Naive thymus-derived CD4-positive, alpha-beta T cell (primary cell): ENCODE measurements at regions not wholly inside any gene's neighbourhood (a gene's known extent, or its start where the extent isn't known, plus 50 kb on each side); places are given as distances from the start of the nearest gene placed in this dataset.

ENCODE experiments used
- ATAC-seq: fragments of 150-1000 bp; cut with Tn5 transposase; 2 replicates; pipeline ENCODE4 v1.10.0; 2021; ENCODE audit warnings: mild to moderate bottlenecking, moderate library complexity
- CTCF ChIA-PET: fragments of 350-600 bp; sonication (Branson Sonifier 250); formaldehyde crosslinking; loops from one replicate; lab custom pipeline; 2021; ENCODE audit warnings: antibody characterized with exemption; lab: Charles Lee
- POLR2A ChIA-PET: fragments of 350-600 bp; sonication (Branson Sonifier 250); formaldehyde crosslinking; loops from one replicate; lab custom pipeline; 2021; ENCODE audit warnings: antibody characterized with exemption, inconsistent platforms; lab: Charles Lee
- DNase-seq, 9 donors: peaks; one replicate each; pipeline versions ENCODE4 v3.0.0 to v3.0.0-alpha.2; 2020 to 2022; ENCODE audit warnings: mixed read lengths in 1 of 9
- H3K27ac ChIP-seq: one replicate; pipeline ENCODE4 v1.7.0; 2013; ENCODE audit warnings: mild to moderate bottlenecking, low read depth, low read length, moderate library complexity
- H3K27me3 ChIP-seq, 2 donors: one replicate each; pipeline ENCODE4 v1.7.0; 2013; ENCODE audit warnings: low read length in 2 of 2, mild to moderate bottlenecking in 2 of 2, moderate library complexity in 2 of 2; ENCODE audit not compliant: control insufficient read depth in 2 of 2, insufficient read depth in 2 of 2
- H3K36me3 ChIP-seq, 3 experiments: 1 replicate in 2 of 3; 2 replicates in 1 of 3; pipeline ENCODE4 v1.7.0; 2013; ENCODE audit warnings: low read length in 3 of 3, mild to moderate bottlenecking in 3 of 3, moderate library complexity in 1 of 3; ENCODE audit not compliant: insufficient read depth in 3 of 3, control insufficient read depth in 2 of 3
- H3K4me1 ChIP-seq, 2 donors: one replicate each; pipeline ENCODE4 v1.7.0; 2013; ENCODE audit warnings: low read length in 2 of 2, mild to moderate bottlenecking in 2 of 2, moderate library complexity in 1 of 2; ENCODE audit not compliant: control insufficient read depth in 2 of 2, insufficient read depth in 2 of 2
- H3K4me3 ChIP-seq: 2 replicates; pipeline ENCODE4 v1.7.0; 2013; ENCODE audit warnings: mild to moderate bottlenecking, low read length
- H3K9me3 ChIP-seq, 3 experiments: 1 replicate in 2 of 3; 2 replicates in 1 of 3; pipeline ENCODE4 v1.7.0; 2013; ENCODE audit warnings: low read length in 3 of 3; ENCODE audit not compliant: control insufficient read depth in 2 of 3
- H3K27ac Mint-ChIP-seq, 9 donors: one replicate each; pipeline ENCODE4 v1.8.0; 2020 to 2022; ENCODE audit warnings: mixed read lengths in 9 of 9, mild to moderate bottlenecking in 8 of 9, moderate library complexity in 5 of 9, inconsistent platforms in 2 of 9
- H3K27me3 Mint-ChIP-seq, 5 donors: one replicate each; pipeline ENCODE4 v1.8.0; 2021 to 2022; ENCODE audit warnings: mixed read lengths in 5 of 5, mild to moderate bottlenecking in 1 of 5
- H3K36me3 Mint-ChIP-seq, 5 donors: one replicate each; pipeline ENCODE4 v1.8.0; 2020 to 2022; ENCODE audit warnings: mixed read lengths in 5 of 5, mild to moderate bottlenecking in 3 of 5, inconsistent platforms in 1 of 5
- H3K4me1 Mint-ChIP-seq, 7 donors: one replicate each; pipeline ENCODE4 v1.8.0; 2020 to 2022; ENCODE audit warnings: mixed read lengths in 7 of 7, mild to moderate bottlenecking in 3 of 7, inconsistent platforms in 1 of 7
- H3K4me3 Mint-ChIP-seq, 10 donors: one replicate each; pipeline ENCODE4 v1.8.0; 2020 to 2022; ENCODE audit warnings: mild to moderate bottlenecking in 10 of 10, mixed read lengths in 10 of 10, moderate library complexity in 6 of 10, inconsistent platforms in 2 of 10
- H3K9me3 Mint-ChIP-seq, 11 donors: one replicate each; pipeline ENCODE4 v1.8.0; 2020 to 2022; ENCODE audit warnings: mixed read lengths in 11 of 11, mild to moderate bottlenecking in 4 of 11, inconsistent platforms in 1 of 11, moderate library complexity in 1 of 11
- intact Hi-C, 2 donors: fragments of 100-400 bp; cut with micrococcal nuclease; formaldehyde crosslinking; loops; one replicate each; pipeline ENCODE4 v1.15.1; 2023

DNA sequence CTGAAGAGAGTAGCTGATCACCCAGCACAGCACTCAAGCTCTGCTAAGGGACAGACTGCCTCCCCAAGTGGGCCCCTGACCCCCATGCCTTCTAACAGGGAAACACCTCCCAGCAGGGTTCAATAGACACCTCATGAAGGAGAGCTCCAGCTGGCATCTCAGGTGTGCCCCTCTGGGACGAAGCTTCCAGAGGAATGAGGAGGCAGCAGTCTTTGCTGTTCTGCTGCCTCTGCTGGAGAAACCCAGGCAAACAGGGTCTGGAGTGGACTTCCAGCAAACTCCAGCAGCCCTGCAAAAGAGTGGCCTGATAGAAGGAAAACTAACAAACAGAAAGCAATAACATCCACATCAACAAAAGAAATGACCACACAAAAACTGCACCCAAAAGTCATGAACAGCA lies 412.8 kb downstream of the PRDM5 start:
- Mint-ChIP-seq H3K4me3 (no peak overlapping the region), H3K36me3 (peaks cover 0 to 6% (median 0%) of the 10 kb centered on the region in 5 donors)

DNA sequence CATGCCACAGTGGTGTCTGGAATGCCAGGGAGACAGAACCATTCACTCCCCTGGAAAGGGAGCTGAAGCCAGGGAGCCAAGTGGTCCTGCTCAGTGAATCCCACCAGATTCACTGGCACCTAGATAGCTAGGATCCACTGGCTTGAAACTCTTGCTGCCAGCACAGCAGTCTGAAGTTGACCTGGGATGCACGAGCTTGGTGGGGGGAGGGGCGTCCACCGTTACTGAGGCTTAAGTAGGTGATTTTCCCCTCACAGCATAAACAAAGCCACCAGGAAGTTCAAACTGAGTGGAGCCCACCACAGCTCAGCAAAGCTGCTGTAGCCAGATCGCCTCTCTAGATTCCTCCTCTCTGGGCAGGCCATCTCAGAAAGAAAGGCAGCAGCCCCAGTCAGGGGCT lies 413.3 kb downstream of the PRDM5 start:
- H3K4me1 ChIP-seq = no peaks in the 10 kb centered on the region
- H3K27me3 ChIP-seq = no peaks in the 10 kb centered on the region
- H3K36me3 ChIP-seq = no peaks in the 10 kb centered on the region
- H3K9me3 ChIP-seq = no peaks in the 10 kb centered on the region
- ChIA-PET POLR2A (no interaction called here), CTCF (no interaction called here)
- H3K27ac ChIP-seq = no peak overlapping the region
- peaks cover 0 to 11% (median 5%) of the 10 kb centered on the region in 5 donors for H3K27me3 Mint-ChIP-seq
- no peak overlapping the region for H3K4me3 Mint-ChIP-seq
- intact Hi-C loops = no loop called here
- H3K4me3 ChIP-seq = no peak overlapping the region
- ATAC-seq = no peak
- H3K9me3 Mint-ChIP-seq = peaks cover 0 to 19% (median 8%) of the 10 kb centered on the region in 11 donors
- H3K4me1 Mint-ChIP-seq = no peaks in the 10 kb centered on the region
- DNase-seq = no peak
- peaks cover 0 to 6% (median 0%) of the 10 kb centered on the region in 5 donors for H3K36me3 Mint-ChIP-seq
- H3K27ac Mint-ChIP-seq = no peak overlapping the region

More for the DNA sequence above, 412.8 kb downstream of the PRDM5 start:
- peaks cover 0 to 19% (median 8%) of the 10 kb centered on the region in 11 donors for H3K9me3 Mint-ChIP-seq
- no peak overlapping the region for H3K27ac ChIP-seq
- intact Hi-C loops = no loop called here
- DNase-seq (no peak), ATAC-seq (no peak)
- peaks cover 0 to 11% (median 5%) of the 10 kb centered on the region in 5 donors for H3K27me3 Mint-ChIP-seq
- no peaks in the 10 kb centered on the region for H3K4me1 ChIP-seq
- H3K27ac Mint-ChIP-seq = no peak overlapping the region
- H3K36me3 ChIP-seq = no peaks in the 10 kb centered on the region
- no peak overlapping the region for H3K4me3 ChIP-seq
- H3K9me3 ChIP-seq = no peaks in the 10 kb centered on the region
- H3K4me1 Mint-ChIP-seq = no peaks in the 10 kb centered on the region
- H3K27me3 ChIP-seq = no peaks in the 10 kb centered on the region
- CTCF ChIA-PET = no interaction called here
- POLR2A ChIA-PET = no interaction called here

DNA sequence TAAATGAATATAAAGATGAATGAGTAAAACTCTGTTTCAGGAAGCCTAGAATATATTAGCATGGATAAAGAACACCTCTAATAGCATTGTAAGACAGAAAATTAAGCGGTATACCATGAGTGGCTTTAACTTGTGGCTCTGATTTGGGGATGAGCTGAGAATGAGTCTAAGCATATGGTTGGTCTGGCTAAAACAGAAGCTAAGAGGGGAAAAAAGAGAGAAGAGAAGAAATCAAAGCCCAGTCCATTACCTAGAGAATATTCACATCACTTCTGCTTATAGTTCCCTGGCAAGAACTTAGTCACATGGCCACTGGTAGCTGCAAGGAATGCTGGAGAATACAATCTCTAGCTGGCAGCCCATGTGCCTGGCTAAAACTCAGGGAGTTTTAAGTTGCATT lies 414.5 kb downstream of the PRDM5 start:
- Histone ChIP-seq H3K4me1 (no peaks in the 10 kb centered on the region), H3K4me3 (no peak overlapping the region), H3K27ac (no peak overlapping the region), H3K36me3 (no peaks in the 10 kb centered on the region), H3K27me3 (no peaks in the 10 kb centered on the region), H3K9me3 (no peaks in the 10 kb centered on the region)
- Mint-ChIP-seq H3K4me3 (no peak overlapping the region), H3K9me3 (peaks cover 2 to 18% (median 6%) of the 10 kb centered on the region in 11 donors), H3K27ac (no peak overlapping the region), H3K36me3 (peaks cover 0 to 6% (median 0%) of the 10 kb centered on the region in 5 donors), H3K27me3 (peaks cover 0 to 16% (median 5%) of the 10 kb centered on the region in 5 donors), H3K4me1 (no peaks in the 10 kb centered on the region)
- ATAC-seq = no peak
- POLR2A ChIA-PET = no interaction called here
- CTCF ChIA-PET = interaction anchor here (0.6 kb wide), 1 partner anchor 244 kb away, joined by 3 read pairs; no protein-coding TSS in a partner anchor
- DNase-seq = no peak
- intact Hi-C loops = no loop called here

DNA sequence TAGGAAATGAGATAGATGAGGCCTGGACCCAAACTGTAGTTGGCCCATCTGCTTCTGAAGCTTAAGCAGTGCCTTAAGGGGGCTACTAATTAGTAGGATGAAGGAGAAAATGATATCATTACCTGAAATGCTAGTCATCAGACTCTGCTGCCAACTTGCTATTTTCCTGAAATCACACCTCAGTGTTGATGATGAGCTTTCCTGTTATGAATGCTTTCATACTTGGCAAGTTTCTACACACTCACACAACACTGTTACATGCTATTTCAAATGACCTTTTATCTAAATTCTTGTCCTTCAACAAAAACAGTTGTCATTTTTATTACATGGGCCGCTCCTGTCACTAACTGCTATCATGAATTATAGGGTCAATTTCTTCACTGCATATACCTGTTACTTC lies 416.0 kb downstream of the PRDM5 start:
- H3K27me3 ChIP-seq = no peaks in the 10 kb centered on the region
- Mint-ChIP-seq H3K4me3 (no peak overlapping the region), H3K4me1 (no peaks in the 10 kb centered on the region), H3K36me3 (peaks cover 0 to under 1% (median 0%) of the 10 kb centered on the region in 5 donors), H3K27me3 (peaks cover 0 to 19% (median 7%) of the 10 kb centered on the region in 5 donors), H3K9me3 (peaks cover 0 to 13% (median 6%) of the 10 kb centered on the region in 11 donors), H3K27ac (no peak overlapping the region)
- ATAC-seq (no peak), DNase-seq (no peak)
- ChIA-PET CTCF (interaction anchor here (1.0 kb wide), 1 partner anchor 55 kb away, joined by 3 read pairs; no protein-coding TSS in a partner anchor), POLR2A (no interaction called here)
- H3K9me3 ChIP-seq = no peaks in the 10 kb centered on the region
- intact Hi-C loops = no loop called here
- H3K4me3 ChIP-seq = no peak overlapping the region
- no peak overlapping the region for H3K27ac ChIP-seq
- H3K4me1 ChIP-seq = no peaks in the 10 kb centered on the region
- H3K36me3 ChIP-seq = no peaks in the 10 kb centered on the region

DNA sequence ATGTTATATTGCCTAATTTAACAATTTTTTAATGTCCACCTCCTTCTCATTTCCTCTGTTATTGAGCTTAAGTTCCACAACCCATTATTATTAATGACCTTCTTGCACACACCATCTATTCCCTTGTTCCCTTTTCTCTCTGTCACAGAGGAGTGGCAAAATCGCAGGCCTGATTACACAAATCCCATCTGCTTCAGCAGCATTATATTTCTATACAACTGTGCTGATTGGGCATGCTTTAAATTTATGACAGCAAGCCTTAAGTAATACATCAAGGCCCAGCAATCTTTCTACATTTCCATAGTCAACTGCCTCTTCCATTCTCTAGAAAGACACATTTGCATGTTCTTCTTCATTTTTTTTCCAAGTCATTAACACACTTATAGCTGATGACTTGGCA lies 423.8 kb downstream of the PRDM5 start:
- Histone ChIP-seq H3K4me1 (no peaks in the 10 kb centered on the region), H3K4me3 (no peak overlapping the region), H3K27ac (no peak overlapping the region), H3K27me3 (no peaks in the 10 kb centered on the region), H3K36me3 (no peaks in the 10 kb centered on the region), H3K9me3 (no peaks in the 10 kb centered on the region)
- intact Hi-C loops = no loop called here
- Mint-ChIP-seq H3K9me3 (peaks cover 0 to 15% (median 5%) of the 10 kb centered on the region in 11 donors), H3K27me3 (peaks cover 0 to 16% (median 8%) of the 10 kb centered on the region in 5 donors), H3K27ac (no peak overlapping the region), H3K4me3 (no peak overlapping the region), H3K4me1 (no peaks in the 10 kb centered on the region), H3K36me3 (no peaks in the 10 kb centered on the region)
- no peak for ATAC-seq
- no peak for DNase-seq
- ChIA-PET POLR2A (no interaction called here), CTCF (no interaction called here)

DNA sequence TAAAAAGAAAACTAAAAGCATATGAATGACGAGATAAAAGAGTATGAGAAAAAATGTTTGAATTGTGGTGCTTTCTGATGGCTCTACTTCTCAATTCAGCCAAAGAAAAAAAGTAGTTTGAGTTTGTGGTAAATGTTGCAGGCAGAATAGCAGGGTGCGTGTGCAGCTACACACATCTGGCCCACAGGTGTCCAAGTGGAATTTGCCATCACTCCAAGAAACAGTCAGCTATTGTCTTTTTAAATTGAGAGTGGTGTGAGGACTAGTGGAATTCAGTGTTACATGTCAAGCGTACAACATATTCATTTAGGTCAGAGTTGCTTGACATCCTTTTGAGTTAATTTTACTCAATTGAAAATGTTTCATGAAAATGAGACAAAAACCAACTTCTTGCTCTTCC lies 424.8 kb upstream of the MAD2L1 start:
- Histone ChIP-seq H3K4me1 (no peaks in the 10 kb centered on the region), H3K4me3 (no peak overlapping the region), H3K36me3 (no peaks in the 10 kb centered on the region), H3K9me3 (no peaks in the 10 kb centered on the region), H3K27ac (no peak overlapping the region), H3K27me3 (no peaks in the 10 kb centered on the region)
- intact Hi-C loops = no loop called here
- ATAC-seq (no peak), DNase-seq (no peak)
- Mint-ChIP-seq H3K27me3 (peaks cover 0 to 6% (median 0%) of the 10 kb centered on the region in 5 donors), H3K9me3 (peaks cover 0 to 7% (median 1%) of the 10 kb centered on the region in 11 donors), H3K36me3 (no peaks in the 10 kb centered on the region), H3K27ac (no peak overlapping the region), H3K4me3 (no peak overlapping the region), H3K4me1 (no peaks in the 10 kb centered on the region)
- CTCF ChIA-PET = no interaction called here
- POLR2A ChIA-PET = no interaction called here

GRCh38 chr4:120481756-120482155 lies 415.1 kb upstream of the MAD2L1 start:
- H3K27me3 ChIP-seq = no peaks in the 10 kb centered on the region
- H3K27ac ChIP-seq = no peak overlapping the region
- no peaks in the 10 kb centered on the region for H3K4me1 ChIP-seq
- H3K9me3 ChIP-seq = no peaks in the 10 kb centered on the region
- no peak overlapping the region for H3K4me3 Mint-ChIP-seq
- ChIA-PET POLR2A (no interaction called here), CTCF (no interaction called here)
- H3K36me3 ChIP-seq = no peaks in the 10 kb centered on the region
- ATAC-seq = no peak
- H3K4me1 Mint-ChIP-seq = no peaks in the 10 kb centered on the region
- DNase-seq = no peak
- H3K27me3 Mint-ChIP-seq = peaks cover 0 to 6% (median 0%) of the 10 kb centered on the region in 5 donors
- no peaks in the 10 kb centered on the region for H3K36me3 Mint-ChIP-seq
- intact Hi-C loops = no loop called here
- H3K27ac Mint-ChIP-seq = no peak overlapping the region
- H3K9me3 Mint-ChIP-seq = peaks cover 0 to 6% (median 0%) of the 10 kb centered on the region in 11 donors
- H3K4me3 ChIP-seq = no peak overlapping the region
